GM12875 (cell line): ENCODE measurements at regions not wholly inside any gene's neighbourhood (a gene's known extent, or its start where the extent isn't known, plus 50 kb on each side); places are given as distances from the start of the nearest gene placed in this dataset.
"Not testable (repeated sequence)": the region's sequence is repeated elsewhere in the genome, so short reads cannot be mapped to it uniquely, and the experiment has no call there.

ENCODE experiments used
- H3K4me3 ChIP-seq: one replicate; pipeline ENCODE4 v1.5.1; 2011; ENCODE audit warnings: low read depth, low read length, control low read depth
- CTCF ChIP-seq: IDR thresholded peaks from 2 replicates; pipeline ENCODE4 v1.5.1; 2011; ENCODE audit warnings: low read depth, mild to moderate bottlenecking, control low read depth, inconsistent platforms, low read length, moderate library complexity, borderline replicate concordance; ENCODE audit not compliant: insufficient read depth

GRCh38 chr2:183463821-183464220 lies 339.6 kb downstream of the NUP35 start:
- no peak for TF ChIP-seq CTCF
- no peak overlapping the region for H3K4me3 ChIP-seq

- TF ChIP-seq CTCF, result no peak
- no peak overlapping the region for H3K4me3 ChIP-seq
Observed at GRCh38 chr2:183465048-183465447, 340.8 kb downstream of the NUP35 start.

- H3K4me3 ChIP-seq, result no peak overlapping the region
- TF ChIP-seq CTCF, result no peak
Observed at GRCh38 chr2:183474912-183475695, 350.9 kb downstream of the NUP35 start.

GRCh38 chr2:183476490-183476889 lies 352.2 kb downstream of the NUP35 start:
- TF ChIP-seq CTCF, result no peak
- no peak overlapping the region for H3K4me3 ChIP-seq

GRCh38 chr2:183477296-183477695 lies 353.1 kb downstream of the NUP35 start:
- TF ChIP-seq CTCF, result no peak

GRCh38 chr2:183478941-183479595 lies 354.8 kb downstream of the NUP35 start:
- not testable (repeated sequence) for H3K4me3 ChIP-seq

More at GRCh38 chr2:183477296-183477695, 353.1 kb downstream of the NUP35 start:
- H3K4me3 ChIP-seq, result no peak overlapping the region

- no peak for TF ChIP-seq CTCF
- H3K4me3 ChIP-seq, result no peak overlapping the region
Observed at GRCh38 chr2:183487326-183487725, 363.1 kb downstream of the NUP35 start.
